GM21381 (cell line): ENCODE measurements at regions not wholly inside any gene's neighbourhood (a gene's known extent, or its start where the extent isn't known, plus 50 kb on each side); places are given as distances from the start of the nearest gene placed in this dataset.
A peak's percentile ranks its signal among the peaks of the same experiment; 100 is the strongest.
"Not testable (repeated sequence)": the region's sequence is repeated elsewhere in the genome, so short reads cannot be mapped to it uniquely, and the experiment has no call there.

Experiments
- ATAC-seq: cut with Tn5 transposase; IDR thresholded peaks from one replicate; pipeline ENCODE4 v1.9.1; 2021; ENCODE audit warnings: mild to moderate bottlenecking, moderate library complexity; ENCODE audit not compliant: unreplicated experiment

DNA sequence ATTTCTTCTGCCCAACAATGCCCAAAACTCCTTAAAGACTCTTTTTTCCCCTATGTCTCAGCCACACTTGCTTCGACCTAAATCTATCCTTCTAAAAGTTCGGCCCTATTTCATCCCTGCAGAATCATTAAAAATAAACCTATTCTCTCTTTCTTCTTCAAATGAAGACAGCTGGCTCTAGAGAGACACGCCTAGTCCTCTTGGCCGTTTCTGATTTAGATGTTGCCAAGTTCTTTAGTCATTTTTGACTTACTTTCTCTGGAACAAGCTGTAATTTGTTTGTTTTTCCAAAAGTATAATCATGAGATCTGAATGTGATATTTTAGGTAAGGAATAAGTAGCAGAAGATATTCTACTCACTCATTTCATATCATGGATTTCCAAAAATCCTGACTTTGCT lies 211.6 kb downstream of the CENPC start:
- ATAC-seq, result no peak

DNA sequence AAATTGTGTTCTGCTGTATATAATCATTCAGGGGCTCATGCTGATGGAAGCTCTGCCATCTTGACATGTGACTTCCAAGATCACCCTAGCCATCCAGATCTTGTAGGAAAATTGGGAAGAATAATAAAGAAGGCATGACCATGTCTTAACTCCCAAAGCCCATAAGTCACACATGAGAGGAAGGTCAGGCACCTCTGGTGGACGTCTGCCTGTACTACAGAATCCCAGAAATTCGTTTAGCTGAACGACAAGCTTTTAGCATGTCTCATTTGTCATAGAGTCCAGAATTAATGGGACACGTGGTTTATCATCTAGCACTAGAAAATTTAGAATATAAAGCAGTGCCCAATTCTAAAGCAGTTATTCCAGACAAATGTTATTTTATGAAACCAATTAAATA lies 212.7 kb downstream of the CENPC start:
- ATAC-seq, result peak; percentile 65

DNA sequence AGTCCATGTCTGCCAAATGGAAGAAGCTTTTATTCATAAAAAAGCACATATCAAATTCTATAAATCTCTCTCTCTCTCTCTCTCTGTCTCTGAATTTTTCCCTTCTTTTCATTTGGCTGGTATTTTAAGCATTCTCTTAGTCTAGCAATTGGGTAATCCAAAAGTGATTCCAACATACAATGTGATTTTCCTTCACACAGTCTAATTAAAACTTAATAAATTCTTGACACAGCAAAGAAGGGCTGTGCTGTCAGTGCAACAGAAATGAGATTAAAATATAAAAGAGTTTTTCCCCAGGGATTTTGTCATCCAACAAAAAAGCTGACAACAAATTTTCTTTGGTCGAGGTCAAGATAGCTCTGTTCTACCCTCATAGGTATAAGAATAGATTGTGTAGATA lies 216.9 kb downstream of the CENPC start:
- ATAC-seq, result no peak

DNA sequence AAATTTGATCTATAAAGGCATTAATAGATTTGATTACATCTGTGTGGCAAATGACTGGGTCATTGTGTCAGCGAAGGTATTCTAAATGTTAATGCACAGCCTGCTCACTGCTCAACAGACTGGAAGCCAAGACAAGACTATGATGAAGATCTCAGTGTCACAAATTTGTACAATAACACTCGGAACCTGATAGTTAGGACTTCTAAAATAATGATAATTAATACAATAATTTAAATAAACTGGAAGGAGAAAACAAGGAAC lies 217.4 kb downstream of the CENPC start:
- no peak for ATAC-seq

DNA sequence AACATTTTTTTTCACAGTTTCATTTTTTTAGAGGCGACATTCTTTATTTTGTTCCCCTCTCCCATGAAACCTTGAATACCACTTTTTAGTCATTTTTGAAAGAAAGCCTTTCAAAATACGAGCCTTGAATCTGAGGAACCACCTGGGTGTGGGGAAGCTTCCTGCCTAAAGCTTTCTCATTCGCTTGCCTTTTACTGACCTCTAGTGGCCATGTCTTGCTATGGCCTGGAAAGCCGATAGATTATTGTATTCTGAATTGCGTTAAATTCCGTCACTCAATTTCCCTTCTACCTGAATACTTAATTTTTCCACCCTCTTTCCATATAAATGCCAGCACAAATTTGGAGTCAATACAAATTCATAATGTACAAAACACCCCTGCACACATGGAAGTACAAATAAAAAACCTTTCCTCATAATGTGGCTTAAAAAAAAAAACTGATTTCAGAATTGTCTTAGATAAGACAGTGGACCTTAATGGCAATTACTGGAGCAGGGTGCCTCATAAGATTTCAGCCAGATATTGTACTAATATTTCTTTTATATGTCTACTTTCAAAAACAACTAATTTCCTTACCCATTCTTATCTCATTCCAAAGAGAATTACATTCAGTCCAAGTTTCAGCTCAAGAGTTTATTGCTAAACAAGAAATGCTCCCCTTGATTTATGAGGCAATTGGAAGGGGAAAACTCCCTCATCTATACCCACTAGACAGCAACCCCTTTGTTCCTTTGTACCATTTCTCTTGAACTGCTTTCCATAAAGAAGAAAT lies 217.9 kb downstream of the CENPC start:
- peak; percentile 93 for ATAC-seq

DNA sequence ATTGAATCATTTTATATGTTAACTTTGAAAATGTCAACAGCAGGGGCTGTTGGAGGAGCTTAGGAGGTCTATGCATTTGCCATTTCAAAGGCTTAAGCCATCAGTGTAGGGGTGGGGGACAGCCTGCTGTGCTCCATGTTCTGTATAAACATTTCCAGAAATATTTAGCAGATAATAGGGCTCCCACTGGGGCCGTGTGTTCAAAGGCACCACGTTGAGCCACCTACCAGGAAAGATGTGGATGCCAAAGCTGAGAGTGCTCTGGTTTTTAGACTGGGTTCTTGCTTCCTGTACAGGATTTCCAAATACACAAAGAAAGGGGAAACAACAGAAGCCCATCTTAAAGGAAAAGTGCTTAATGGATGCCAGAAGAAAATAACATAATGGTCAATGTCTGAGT lies 219.5 kb downstream of the CENPC start:
- no peak for ATAC-seq

DNA sequence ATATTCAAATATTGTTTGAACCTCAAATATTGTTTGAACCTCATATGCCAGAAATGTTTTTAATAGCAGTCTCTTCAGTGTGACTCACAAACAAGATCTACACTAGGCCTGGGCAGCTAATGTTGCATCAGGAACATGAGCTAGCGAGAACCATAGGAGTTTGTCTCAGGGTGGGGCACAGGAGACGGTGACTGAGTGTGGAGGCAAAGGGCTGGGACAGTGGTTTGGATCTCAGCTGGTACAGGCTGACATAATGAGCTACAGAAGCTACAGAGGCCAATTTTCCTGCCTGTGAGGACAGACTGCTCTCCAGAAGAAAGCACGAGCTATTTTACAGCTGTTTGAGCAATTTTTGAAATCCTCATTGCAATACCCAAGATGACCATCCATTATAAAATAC lies 224.7 kb downstream of the CENPC start:
- ATAC-seq, result no peak

DNA sequence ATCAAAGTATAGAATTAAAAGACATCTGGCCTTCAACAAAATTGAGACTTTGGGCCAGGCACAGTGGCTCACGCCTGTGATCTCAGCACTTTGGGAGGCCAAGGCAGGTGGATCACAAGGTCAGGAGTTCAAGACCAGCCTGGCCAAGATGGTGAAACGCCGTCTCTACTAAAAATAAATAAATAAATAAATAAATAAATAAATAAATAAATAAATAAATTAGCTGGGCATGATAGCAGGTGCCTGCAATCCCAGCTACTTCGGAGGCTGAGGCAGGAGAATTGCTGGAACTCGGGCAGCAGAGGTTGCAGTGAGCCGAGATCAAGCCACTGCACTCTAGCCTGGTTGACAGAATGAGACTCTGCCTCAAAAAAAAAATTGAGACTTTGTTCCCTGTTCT lies 225.7 kb downstream of the CENPC start:
- not testable (repeated sequence) for ATAC-seq

DNA sequence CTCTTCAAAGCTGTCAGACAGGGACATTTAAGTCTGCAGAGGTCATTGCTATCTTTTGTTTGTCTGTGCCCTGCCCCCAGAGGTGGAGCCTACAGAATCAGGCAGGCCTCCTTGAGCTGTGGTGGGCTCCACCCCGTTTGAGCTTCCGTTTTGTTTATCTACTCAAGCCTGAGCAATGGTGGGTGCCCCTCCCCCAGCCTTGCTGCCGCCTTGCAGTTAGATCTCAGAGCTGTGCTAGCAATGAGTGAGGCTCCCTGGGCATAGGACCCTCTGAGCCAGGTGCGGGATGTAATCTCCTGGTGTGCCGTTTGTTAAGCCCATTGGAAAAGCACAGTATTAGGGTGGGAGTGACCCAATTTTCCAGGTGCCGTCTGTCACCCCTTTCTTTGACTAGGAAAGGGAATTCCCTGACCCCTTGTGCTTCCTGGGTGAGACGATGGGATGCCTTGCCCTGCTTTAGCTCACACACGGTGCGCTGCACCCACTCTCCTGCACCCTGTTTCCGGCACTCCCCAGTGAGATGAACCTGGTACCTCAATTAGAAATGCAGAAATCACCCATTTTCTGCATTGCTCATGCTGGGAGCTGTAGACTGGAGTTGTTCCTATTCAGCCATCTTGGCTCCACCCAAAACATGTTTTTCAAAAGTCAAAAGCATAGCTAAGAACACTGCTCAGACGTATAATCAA lies 244.7 kb downstream of the CENPC start:
- not testable (repeated sequence) for ATAC-seq

DNA sequence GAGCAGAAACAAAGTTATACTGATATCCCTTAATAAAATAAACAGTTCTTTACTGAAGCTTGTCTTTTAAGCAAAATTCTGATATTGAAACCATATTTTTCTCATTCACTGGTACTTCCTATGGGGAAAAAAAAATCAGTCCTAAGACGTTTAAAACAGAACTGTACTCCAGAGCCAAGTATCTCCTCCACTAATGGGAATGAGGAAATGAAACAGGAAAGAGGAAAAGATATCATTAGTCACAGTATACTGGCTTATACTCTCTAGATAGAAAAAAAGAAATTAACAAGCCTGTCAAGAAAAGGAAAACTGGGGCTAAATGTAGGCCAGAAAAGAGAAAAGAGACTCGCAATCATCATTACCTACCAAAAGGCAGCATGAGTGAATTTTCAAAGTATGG lies 252.7 kb downstream of the CENPC start:
- no peak for ATAC-seq

DNA sequence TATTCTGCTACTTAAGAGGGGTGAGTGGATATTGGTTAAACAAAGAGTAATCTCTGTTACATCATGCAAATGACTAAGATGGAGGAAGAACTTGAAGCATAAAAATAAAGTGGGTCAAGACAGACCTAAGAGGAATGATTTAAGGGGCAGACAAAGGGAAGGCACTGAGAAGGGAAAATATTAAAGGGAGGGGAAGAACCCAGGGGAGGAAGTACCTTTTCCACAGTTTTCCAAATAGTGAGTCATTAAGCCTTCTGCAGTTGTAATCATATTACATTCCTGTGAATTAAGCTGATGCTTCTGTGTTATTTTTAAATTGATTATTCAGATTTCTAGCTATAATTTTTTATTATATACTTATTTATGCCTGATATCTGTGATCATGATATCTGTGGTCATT lies 253.3 kb downstream of the CENPC start:
- no peak for ATAC-seq

DNA sequence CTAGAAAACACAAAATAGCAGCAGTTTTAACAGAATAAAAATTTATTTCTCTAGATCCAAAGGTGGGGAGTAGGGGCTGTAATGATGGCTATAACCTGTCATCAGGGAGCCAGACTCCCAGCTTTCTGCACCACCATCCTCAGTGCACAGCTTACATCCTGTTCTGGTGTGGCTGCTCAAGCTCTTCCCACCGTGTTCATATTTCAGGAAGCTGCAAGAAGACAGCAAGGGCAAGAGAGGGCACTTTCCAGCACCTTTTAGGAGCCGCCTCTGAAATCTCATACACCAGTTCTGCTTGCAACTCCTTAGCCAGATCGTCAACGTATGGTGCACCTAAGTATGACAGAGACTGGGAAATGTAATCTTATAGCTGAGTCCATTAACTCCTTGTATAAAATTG lies 253.7 kb downstream of the CENPC start:
- no peak for ATAC-seq

DNA sequence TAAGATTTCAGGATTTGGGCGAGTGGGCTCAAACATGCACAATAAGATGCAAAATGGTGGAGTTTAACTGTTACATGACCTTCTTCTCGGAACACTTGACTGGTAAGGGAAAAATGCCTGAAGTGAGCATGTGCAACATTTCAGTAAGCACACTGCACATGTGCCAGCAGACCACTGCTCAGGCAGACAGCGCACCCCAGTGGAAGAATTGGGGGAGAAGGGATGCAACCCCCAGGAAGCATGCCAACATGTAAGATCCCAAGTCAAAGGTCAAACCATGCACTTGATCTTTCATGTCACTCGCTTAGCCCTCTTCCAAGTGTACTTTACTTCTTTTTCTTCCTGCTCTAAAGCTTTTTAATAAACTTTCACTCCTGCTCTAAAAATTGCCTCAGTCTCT lies 256.3 kb downstream of the CENPC start:
- ATAC-seq, result no peak

DNA sequence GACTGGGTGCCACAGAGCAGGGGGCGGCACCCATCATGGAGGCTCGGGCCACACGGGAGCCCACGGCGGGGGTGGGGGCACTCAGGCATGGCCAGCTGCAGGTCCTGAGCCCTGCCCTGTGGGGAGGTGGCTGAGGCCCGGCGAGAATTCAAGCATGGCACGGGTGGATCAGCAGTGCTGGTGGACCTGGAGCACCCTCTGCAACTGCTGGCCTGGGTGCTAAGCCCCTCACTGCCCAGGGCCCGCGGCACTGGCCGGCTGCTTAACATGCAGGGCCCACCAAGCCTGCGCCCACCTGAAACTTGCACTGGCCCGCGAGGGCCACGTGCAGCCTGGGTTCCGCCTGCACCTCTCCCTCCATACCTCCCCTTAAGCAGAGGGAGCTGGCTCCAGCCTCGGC lies 258.6 kb downstream of the CENPC start:
- no peak for ATAC-seq

DNA sequence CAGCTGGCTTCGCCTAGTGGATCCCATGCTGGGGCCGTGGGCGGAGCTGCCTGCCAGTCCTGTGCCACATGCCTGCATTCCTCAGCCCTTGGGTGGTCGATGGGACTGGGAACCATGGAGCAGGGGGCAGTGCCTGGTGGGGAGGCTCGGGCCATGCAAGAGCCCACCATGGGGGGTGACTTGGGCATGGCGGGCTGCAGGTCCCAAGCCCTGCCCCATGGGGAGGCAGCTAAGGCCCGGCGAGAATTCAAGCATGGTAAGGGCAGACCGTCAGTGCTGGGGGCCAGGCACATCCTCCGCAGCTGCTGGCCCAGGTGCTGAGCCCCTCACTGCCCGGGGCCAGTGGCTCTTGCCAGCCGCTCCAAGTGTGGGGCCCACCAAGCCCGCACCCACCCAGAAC lies 262.6 kb downstream of the CENPC start:
- no peak for ATAC-seq

DNA sequence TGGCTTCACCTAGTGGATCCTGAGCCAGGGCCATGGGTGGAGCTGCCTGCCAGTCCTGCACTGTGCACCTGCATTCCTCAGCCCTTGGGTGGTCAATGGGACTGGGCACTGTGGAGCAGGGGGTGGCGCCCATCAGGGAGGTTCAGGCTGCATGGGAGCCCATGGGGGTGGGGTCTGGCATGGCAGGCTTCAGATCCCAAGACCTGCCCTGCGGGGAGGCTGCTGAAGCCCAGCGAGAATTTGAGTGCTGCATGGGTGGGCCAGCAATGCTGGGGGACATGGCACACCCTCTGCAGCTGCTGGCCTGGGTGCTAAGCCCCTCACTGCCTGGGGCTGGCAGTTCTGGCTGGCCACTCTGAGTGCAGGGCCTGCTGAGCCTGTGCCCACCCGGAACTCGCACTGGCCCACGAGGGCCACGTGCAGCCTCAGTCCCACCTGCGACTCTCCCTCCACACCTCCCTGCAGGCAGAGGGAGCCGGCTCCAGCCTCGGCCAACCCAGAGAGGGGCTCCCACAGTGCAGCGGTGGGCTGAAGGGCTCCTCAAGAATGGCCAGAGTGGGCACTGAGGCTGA lies 270.0 kb downstream of the CENPC start:
- no peak for ATAC-seq

DNA sequence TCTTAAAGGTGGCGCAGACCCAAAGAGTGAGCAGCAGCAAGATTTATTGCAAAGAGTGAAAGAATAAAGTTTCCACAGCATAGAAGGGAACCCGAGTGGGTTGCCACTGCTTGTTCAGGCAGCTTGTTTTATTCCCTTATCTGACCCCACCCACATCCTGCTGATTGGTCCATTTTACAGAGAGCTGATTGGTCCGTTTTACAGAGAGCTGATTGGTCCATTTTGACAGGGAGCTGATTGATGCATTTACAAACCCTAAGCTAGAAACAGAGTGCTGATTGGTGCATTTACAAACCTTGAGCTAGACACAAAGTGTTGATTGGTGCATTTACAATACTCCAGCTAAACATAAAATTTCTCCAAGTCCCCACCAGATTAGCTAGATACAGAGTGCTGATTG lies 270.6 kb downstream of the CENPC start:
- ATAC-seq, result not testable (repeated sequence)

DNA sequence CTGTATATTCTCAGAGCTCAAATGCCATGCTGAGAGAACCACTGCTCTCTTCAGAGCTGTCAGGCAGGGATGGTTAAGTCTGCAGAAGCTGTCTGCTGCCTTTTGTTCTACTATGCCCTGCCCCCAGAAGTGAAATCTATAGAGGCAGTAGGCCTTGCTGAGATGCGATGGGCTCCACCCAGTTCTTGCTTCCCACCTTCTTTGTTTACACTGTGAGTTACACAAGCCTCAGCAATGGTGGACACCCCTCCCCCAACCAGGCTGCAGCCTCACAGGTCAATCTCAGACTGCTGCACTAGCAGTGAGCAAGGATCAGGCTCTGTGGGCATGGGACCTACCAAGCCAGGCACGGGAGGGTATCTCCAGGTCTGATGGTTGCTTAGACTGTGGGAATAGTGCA lies 271.6 kb downstream of the CENPC start:
- no peak for ATAC-seq

DNA sequence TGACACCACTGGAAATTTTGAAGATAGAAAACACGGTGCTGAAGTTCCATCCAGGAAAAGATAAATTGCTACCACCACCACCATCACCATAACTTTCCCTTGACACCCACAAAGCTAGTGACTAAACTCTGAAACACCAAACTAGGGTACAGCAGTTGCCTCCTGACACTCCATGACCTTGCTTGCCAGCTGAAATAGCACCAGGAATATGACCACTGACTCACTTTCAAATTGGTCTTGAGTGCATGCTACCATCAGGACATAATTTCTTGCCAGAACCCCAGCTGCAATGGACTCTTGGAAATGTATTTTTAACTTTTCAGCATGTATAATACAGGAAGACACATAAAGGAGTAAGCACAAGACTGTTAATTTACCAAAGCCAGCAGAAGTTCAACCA lies 283.3 kb downstream of the CENPC start:
- ATAC-seq, result no peak

DNA sequence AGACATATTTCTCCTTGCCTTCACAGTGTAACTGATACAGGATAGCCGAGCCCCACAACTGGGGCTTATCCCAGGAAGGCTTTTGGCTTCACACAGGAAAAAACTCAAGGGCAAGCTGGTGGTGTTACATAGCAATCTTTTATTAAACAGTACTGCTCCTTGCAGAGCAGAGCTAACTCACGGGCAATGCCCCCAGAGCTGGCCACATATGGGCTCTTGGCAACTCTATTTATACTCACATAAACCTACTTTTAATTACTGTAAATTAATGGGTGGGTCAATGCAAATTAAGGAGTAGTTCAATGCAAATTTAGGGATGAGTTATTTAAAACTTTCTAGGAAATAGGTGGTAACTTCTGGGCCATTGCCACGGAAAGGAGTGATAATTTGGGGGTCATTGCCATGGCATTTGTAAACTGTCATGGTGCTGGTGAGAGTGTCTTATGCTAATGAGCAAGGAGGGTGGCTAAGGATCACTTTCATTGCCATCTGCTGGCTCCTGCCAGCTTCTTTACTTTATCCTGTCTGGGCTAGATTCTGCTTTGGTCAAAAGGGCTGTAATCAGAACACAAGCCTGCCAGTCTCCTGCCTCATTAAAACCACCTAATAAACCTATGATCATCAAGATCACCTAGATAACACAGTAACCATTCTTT lies 288.8 kb downstream of the CENPC start:
- no peak for ATAC-seq

DNA sequence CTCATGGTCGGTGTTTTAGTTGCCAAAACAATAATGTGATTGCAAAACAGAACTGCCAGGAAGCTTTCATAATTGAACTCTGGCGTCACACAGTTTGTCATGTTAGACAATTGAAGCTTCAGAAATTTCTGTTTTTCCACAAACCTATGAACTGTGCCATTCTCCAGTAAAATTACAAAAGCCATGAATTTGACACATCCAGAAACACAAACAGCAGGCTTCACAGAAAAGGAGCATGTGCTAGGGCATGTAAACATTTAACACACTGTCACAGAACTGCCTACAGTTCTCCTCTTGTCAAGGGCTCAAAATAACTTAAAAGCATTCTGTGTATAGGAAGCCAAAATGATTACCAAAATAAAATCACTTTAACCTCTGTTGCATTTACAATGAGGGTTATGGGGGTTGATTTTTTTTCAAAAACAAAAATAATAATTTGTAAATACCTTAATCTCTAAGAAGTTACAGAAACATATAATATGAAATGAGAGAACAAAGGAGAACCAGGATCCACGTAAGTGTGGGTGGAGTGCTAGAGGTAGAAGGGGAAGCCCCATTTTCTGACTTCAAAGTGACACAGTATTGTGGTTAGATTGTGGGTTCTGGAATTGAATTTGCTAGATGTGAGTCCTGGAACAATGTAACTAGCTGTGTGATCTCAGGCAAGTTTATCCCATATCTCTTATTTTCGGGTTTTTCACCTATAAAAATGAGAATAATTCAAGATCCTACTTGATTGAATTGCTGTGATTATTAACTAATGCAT lies 295.0 kb downstream of the CENPC start:
- no peak for ATAC-seq
